ENCODE measurements at regions not wholly inside any gene's neighbourhood (a gene's known extent, or its start where the extent isn't known, plus 50 kb on each side); places are given as distances from the start of the nearest gene placed in this dataset.

DNA sequence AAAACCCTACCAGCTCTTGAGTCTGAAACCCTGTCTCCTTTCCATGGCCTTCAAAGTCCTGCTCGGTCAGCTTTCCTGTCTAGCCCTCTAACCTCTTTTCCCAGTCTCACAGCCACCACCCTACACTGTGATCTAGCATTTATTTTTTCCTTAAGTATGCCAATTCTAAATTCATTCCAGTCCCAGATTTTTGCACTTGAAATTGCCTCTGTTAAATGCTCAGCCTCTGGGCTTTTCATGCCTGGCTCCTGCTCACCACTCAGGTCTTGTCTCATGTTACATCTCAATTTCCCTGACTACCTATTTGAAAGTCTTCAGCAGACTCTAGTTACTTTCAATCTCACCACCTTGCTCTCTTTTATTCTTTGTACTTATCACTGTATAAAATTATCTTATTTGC lies 176.2 kb downstream of the ADGRL4 start:
- Histone ChIP-seq H2AFZ (no peak overlapping the region), H3K27me3 (no peaks in the 10 kb centered on the region), H3K36me3 (replicated peaks; ENCODE audit: insufficient read depth, low read depth) (no peaks in the 10 kb centered on the region), H4K20me1 (ENCODE audit: insufficient read depth, poor library complexity, severe bottlenecking) (no peaks in the 10 kb centered on the region), H3K27ac (no peak overlapping the region), H3K9me3 (ENCODE audit: low read depth) (no peaks in the 10 kb centered on the region), H3K4me3 (no peak overlapping the region), H3K4me2 (no peak overlapping the region), H3K4me1 (ENCODE audit: insufficient read depth) (no peaks in the 10 kb centered on the region), H3K9me2 (replicated peaks; ENCODE audit: insufficient read depth) (no peaks in the 10 kb centered on the region), H3K79me2 (no peaks in the 10 kb centered on the region)
- 0% methylated on average over 1 of the region's 1 CpG for WGBS (ENCODE audit: low lambda C conversion rate, missing lambda C conversion rate)
- DNase-seq (ENCODE audit: low spot score): no peak
- no peak for TF ChIP-seq EZH2phosphoT487 (IDR thresholded peaks at IDR 0.05; ENCODE audit: low read depth, severe bottlenecking, unreplicated experiment)
- TF ChIP-seq, protein P1, sequence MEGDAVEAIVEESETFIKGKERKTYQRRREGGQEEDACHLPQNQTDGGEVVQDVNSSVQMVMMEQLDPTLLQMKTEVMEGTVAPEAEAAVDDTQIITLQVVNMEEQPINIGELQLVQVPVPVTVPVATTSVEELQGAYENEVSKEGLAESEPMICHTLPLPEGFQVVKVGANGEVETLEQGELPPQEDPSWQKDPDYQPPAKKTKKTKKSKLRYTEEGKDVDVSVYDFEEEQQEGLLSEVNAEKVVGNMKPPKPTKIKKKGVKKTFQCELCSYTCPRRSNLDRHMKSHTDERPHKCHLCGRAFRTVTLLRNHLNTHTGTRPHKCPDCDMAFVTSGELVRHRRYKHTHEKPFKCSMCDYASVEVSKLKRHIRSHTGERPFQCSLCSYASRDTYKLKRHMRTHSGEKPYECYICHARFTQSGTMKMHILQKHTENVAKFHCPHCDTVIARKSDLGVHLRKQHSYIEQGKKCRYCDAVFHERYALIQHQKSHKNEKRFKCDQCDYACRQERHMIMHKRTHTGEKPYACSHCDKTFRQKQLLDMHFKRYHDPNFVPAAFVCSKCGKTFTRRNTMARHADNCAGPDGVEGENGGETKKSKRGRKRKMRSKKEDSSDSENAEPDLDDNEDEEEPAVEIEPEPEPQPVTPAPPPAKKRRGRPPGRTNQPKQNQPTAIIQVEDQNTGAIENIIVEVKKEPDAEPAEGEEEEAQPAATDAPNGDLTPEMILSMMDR (IDR thresholded peaks at IDR 0.05; ENCODE audit: poor library complexity): no peak
- TF ChIP-seq EZH2 (IDR thresholded peaks at IDR 0.05; ENCODE audit: borderline replicate concordance): no peak

- Histone ChIP-seq H3K9me3 (ENCODE audit: low read depth) (no peaks in the 10 kb centered on the region), H3K4me2 (no peak overlapping the region), H3K27ac (no peak overlapping the region), H3K4me3 (no peak overlapping the region), H2AFZ (no peak overlapping the region), H4K20me1 (ENCODE audit: insufficient read depth, poor library complexity, severe bottlenecking) (no peaks in the 10 kb centered on the region), H3K36me3 (replicated peaks; ENCODE audit: insufficient read depth, low read depth) (no peaks in the 10 kb centered on the region), H3K79me2 (no peaks in the 10 kb centered on the region), H3K27me3 (no peaks in the 10 kb centered on the region), H3K4me1 (ENCODE audit: insufficient read depth) (no peaks in the 10 kb centered on the region), H3K9me2 (replicated peaks; ENCODE audit: insufficient read depth) (no peaks in the 10 kb centered on the region)
- no peak for DNase-seq (ENCODE audit: low spot score)
- 67% methylated on average over 3 of the region's 3 CpGs for WGBS (ENCODE audit: low lambda C conversion rate, missing lambda C conversion rate)
- no peak for TF ChIP-seq EZH2phosphoT487 (IDR thresholded peaks at IDR 0.05; ENCODE audit: low read depth, severe bottlenecking, unreplicated experiment)
- TF ChIP-seq EZH2 (IDR thresholded peaks at IDR 0.05; ENCODE audit: borderline replicate concordance): no peak
- TF ChIP-seq, protein P1 (IDR thresholded peaks at IDR 0.05; ENCODE audit: poor library complexity): no peak
Observed at GRCh38 chr1:78831731-78832360, 174.7 kb downstream of the ADGRL4 start.

- Histone ChIP-seq H3K36me3 (replicated peaks; ENCODE audit: insufficient read depth, low read depth) (no peaks in the 10 kb centered on the region), H3K4me1 (ENCODE audit: insufficient read depth) (no peaks in the 10 kb centered on the region), H3K4me2 (no peak overlapping the region), H3K9me2 (replicated peaks; ENCODE audit: insufficient read depth) (no peaks in the 10 kb centered on the region), H3K4me3 (no peak overlapping the region), H3K27me3 (no peaks in the 10 kb centered on the region), H2AFZ (no peak overlapping the region), H3K9me3 (ENCODE audit: low read depth) (no peaks in the 10 kb centered on the region), H3K27ac (no peak overlapping the region), H3K79me2 (no peaks in the 10 kb centered on the region), H4K20me1 (ENCODE audit: insufficient read depth, poor library complexity, severe bottlenecking) (no peaks in the 10 kb centered on the region)
- 61% methylated on average over 4 of the region's 4 CpGs for WGBS (ENCODE audit: low lambda C conversion rate, missing lambda C conversion rate)
- TF ChIP-seq EZH2phosphoT487 (IDR thresholded peaks at IDR 0.05; ENCODE audit: low read depth, severe bottlenecking, unreplicated experiment) (no peak), EZH2 (IDR thresholded peaks at IDR 0.05; ENCODE audit: borderline replicate concordance) (no peak)
- TF ChIP-seq, protein P1 (IDR thresholded peaks at IDR 0.05; ENCODE audit: poor library complexity): no peak
- DNase-seq (ENCODE audit: low spot score): no peak
Observed at GRCh38 chr1:78833491-78833890, 173.0 kb downstream of the ADGRL4 start.

Measured in hepatocyte (in vitro differentiated cells).